Upper lobe of left lung (tissue), 4 donors: ENCODE measurements at regions not wholly inside any gene's neighbourhood (a gene's known extent, or its start where the extent isn't known, plus 50 kb on each side); places are given as distances from the start of the nearest gene placed in this dataset.

Experiments used
- EP300 ChIP-seq, 4 donors: sonication (generic); formaldehyde crosslinking; IDR thresholded peaks; one replicate each; pipeline ENCODE4 v1.5.1; 2017; ENCODE audit warnings: antibody characterized with exemption in 4 of 4, control low read depth in 2 of 4
- POLR2A ChIP-seq, 4 donors: fragments of 450-650 bp; IDR thresholded peaks; one replicate each; pipeline ENCODE4 v1.5.1; 2016 to 2017; ENCODE audit warnings: antibody characterized with exemption in 4 of 4, mild to moderate bottlenecking in 2 of 4
- POLR2AphosphoS5 ChIP-seq, 2 donors: sonication (generic); formaldehyde crosslinking; IDR thresholded peaks; one replicate each; pipeline ENCODE4 v1.5.1; 2017; ENCODE audit warnings: antibody characterized with exemption in 2 of 2
- TF ChIP-seq, protein P1 (sequence below), 6 experiments: fragments of 450-650 bp in 4 of 6; fragments of 200-600 bp in 2 of 6; sonication (generic) in 2 of 6; IDR thresholded peaks; one replicate each; pipeline ENCODE4 v1.5.1; 2016 to 2019; ENCODE audit warnings: antibody characterized with exemption in 6 of 6

DNA sequence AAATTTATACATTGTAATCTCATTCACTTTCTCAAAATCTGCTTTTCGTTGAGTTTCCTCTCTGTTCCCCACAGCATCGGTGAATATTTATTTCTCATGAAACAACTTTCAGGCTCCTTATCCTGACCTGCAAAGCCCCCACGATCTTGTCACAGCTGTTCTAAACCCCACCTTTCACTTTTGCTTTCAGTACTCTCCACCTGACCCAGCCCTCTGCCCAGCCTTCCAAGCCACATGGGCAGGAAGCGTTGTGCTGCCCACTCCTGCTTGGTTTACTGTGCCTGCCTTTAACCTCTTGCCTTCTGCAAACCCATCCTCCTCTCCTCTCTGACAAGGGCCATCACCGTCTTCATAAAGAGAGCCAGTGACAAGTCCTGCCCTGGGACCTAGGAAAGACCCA, 262.5 kb downstream of the GALR1 start:
- TF ChIP-seq, protein P1, sequence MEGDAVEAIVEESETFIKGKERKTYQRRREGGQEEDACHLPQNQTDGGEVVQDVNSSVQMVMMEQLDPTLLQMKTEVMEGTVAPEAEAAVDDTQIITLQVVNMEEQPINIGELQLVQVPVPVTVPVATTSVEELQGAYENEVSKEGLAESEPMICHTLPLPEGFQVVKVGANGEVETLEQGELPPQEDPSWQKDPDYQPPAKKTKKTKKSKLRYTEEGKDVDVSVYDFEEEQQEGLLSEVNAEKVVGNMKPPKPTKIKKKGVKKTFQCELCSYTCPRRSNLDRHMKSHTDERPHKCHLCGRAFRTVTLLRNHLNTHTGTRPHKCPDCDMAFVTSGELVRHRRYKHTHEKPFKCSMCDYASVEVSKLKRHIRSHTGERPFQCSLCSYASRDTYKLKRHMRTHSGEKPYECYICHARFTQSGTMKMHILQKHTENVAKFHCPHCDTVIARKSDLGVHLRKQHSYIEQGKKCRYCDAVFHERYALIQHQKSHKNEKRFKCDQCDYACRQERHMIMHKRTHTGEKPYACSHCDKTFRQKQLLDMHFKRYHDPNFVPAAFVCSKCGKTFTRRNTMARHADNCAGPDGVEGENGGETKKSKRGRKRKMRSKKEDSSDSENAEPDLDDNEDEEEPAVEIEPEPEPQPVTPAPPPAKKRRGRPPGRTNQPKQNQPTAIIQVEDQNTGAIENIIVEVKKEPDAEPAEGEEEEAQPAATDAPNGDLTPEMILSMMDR (IDR thresholded peaks at IDR 0.05): no peak
- TF ChIP-seq POLR2A (IDR thresholded peaks at IDR 0.05): no peak
- no peak for TF ChIP-seq POLR2AphosphoS5 (IDR thresholded peaks at IDR 0.05)
- no peak for TF ChIP-seq EP300 (IDR thresholded peaks at IDR 0.05)
